ENCODE measurements at regions not wholly inside any gene's neighbourhood (a gene's known extent, or its start where the extent isn't known, plus 50 kb on each side); places are given as distances from the start of the nearest gene placed in this dataset.
A peak's percentile ranks its signal among the peaks of the same experiment; 100 is the strongest.

DNA sequence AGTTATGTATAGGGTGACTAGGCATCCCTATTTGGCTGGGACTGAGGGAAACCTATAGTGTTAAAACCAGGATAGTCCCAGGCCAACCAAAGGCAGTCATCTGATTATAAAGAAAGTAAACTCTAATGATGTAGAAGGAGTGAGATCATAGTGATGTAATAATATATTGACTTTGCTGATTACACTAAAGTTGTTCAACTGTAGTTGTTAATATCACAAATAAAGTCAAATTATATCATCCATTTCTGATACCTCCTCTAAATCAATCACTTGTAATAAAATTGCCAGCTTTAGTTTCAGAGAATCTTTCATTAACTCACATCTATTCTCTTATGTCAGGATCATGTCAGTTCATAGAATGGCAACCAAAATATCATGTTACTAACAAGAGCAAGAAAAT lies 98.6 kb downstream of the FOXB1 start:
- Histone ChIP-seq H3K27ac (ENCODE audit: low read depth, low read length) (no peak overlapping the region), H3K36me3 (ENCODE audit: insufficient read depth, low read length) (no peaks in the 10 kb centered on the region), H3K9me3 (ENCODE audit: insufficient read depth, low read depth, low read length) (no peaks in the 10 kb centered on the region), H3K79me2 (ENCODE audit: insufficient read depth, low read length) (no peaks in the 10 kb centered on the region), H4K20me1 (ENCODE audit: insufficient read depth, low read length) (no peaks in the 10 kb centered on the region), H3K4me1 (ENCODE audit: insufficient read depth, low read length) (no peaks in the 10 kb centered on the region), H3K4me2 (ENCODE audit: low read length) (no peak overlapping the region), H3K27me3 (ENCODE audit: insufficient read depth, low read length) (peaks cover 7% of the 10 kb centered on the region), H3K4me3 (ENCODE audit: insufficient read depth, low read depth, low read length) (no peak overlapping the region), H2AFZ (ENCODE audit: low read depth, low read length) (no peak overlapping the region), H3K9ac (ENCODE audit: low read length) (no peak overlapping the region)
- Mint-ChIP-seq H3K36me3 (ENCODE audit: low read depth, unreplicated experiment) (no peaks in the 10 kb centered on the region), H3K9me3 (ENCODE audit: unreplicated experiment) (peaks cover 5% of the 10 kb centered on the region), H3K27me3 (ENCODE audit: low read depth, unreplicated experiment) (no peaks in the 10 kb centered on the region), H3K27ac (ENCODE audit: unreplicated experiment) (no peak overlapping the region), H3K4me3 (ENCODE audit: unreplicated experiment) (no peak overlapping the region), H3K4me1 (ENCODE audit: low read depth, unreplicated experiment) (peaks cover 8% of the 10 kb centered on the region)
- DNase-seq (ENCODE audit: low read depth), result no peak
- TF ChIP-seq, protein P1, sequence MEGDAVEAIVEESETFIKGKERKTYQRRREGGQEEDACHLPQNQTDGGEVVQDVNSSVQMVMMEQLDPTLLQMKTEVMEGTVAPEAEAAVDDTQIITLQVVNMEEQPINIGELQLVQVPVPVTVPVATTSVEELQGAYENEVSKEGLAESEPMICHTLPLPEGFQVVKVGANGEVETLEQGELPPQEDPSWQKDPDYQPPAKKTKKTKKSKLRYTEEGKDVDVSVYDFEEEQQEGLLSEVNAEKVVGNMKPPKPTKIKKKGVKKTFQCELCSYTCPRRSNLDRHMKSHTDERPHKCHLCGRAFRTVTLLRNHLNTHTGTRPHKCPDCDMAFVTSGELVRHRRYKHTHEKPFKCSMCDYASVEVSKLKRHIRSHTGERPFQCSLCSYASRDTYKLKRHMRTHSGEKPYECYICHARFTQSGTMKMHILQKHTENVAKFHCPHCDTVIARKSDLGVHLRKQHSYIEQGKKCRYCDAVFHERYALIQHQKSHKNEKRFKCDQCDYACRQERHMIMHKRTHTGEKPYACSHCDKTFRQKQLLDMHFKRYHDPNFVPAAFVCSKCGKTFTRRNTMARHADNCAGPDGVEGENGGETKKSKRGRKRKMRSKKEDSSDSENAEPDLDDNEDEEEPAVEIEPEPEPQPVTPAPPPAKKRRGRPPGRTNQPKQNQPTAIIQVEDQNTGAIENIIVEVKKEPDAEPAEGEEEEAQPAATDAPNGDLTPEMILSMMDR (IDR thresholded peaks at IDR 0.05; ENCODE audit: insufficient read depth, low read depth, low read length), result no peak
- TF ChIP-seq EZH2 (IDR thresholded peaks at IDR 0.05; ENCODE audit: insufficient read depth, low read length), result no peak
- FAIRE-seq, result no peak

GRCh38 chr15:60110909-60111308 lies 106.8 kb downstream of the FOXB1 start:
- no peaks in the 10 kb centered on the region for H4K20me1 ChIP-seq (ENCODE audit: insufficient read depth, low read length)
- Mint-ChIP-seq H3K4me3 (ENCODE audit: unreplicated experiment) (no peak overlapping the region), H3K4me1 (ENCODE audit: low read depth, unreplicated experiment) (peaks cover 15% of the 10 kb centered on the region), H3K9me3 (ENCODE audit: unreplicated experiment) (peaks cover 3% of the 10 kb centered on the region), H3K27me3 (ENCODE audit: low read depth, unreplicated experiment) (no peaks in the 10 kb centered on the region), H3K36me3 (ENCODE audit: low read depth, unreplicated experiment) (no peaks in the 10 kb centered on the region), H3K27ac (ENCODE audit: unreplicated experiment) (no peak overlapping the region)
- H3K9me3 ChIP-seq (ENCODE audit: insufficient read depth, low read depth, low read length), result no peaks in the 10 kb centered on the region
- DNase-seq (ENCODE audit: low read depth) (no peak), FAIRE-seq (no peak)
- H3K27ac ChIP-seq (ENCODE audit: low read depth, low read length), result no peak overlapping the region
- peaks cover 6% of the 10 kb centered on the region for H3K4me1 ChIP-seq (ENCODE audit: insufficient read depth, low read length)
- H3K4me2 ChIP-seq (ENCODE audit: low read length), result no peak overlapping the region
- no peak for TF ChIP-seq EZH2 (IDR thresholded peaks at IDR 0.05; ENCODE audit: insufficient read depth, low read length)
- TF ChIP-seq, protein P1 (IDR thresholded peaks at IDR 0.05; ENCODE audit: insufficient read depth, low read depth, low read length), result no peak
- H3K27me3 ChIP-seq (ENCODE audit: insufficient read depth, low read length), result no peaks in the 10 kb centered on the region
- no peak overlapping the region for H3K9ac ChIP-seq (ENCODE audit: low read length)
- no peaks in the 10 kb centered on the region for H3K79me2 ChIP-seq (ENCODE audit: insufficient read depth, low read length)
- no peak overlapping the region for H3K4me3 ChIP-seq (ENCODE audit: insufficient read depth, low read depth, low read length)
- H2AFZ ChIP-seq (ENCODE audit: low read depth, low read length), result no peak overlapping the region
- no peaks in the 10 kb centered on the region for H3K36me3 ChIP-seq (ENCODE audit: insufficient read depth, low read length)

- FAIRE-seq (no peak), DNase-seq (ENCODE audit: low read depth) (peak; percentile 71)
- Histone ChIP-seq H3K79me2 (ENCODE audit: insufficient read depth, low read length) (no peaks in the 10 kb centered on the region), H3K9me3 (ENCODE audit: insufficient read depth, low read depth, low read length) (no peaks in the 10 kb centered on the region), H3K9ac (ENCODE audit: low read length) (no peak overlapping the region), H3K27ac (ENCODE audit: low read depth, low read length) (no peak overlapping the region), H3K27me3 (ENCODE audit: insufficient read depth, low read length) (peaks cover 15% of the 10 kb centered on the region), H3K4me3 (ENCODE audit: insufficient read depth, low read depth, low read length) (no peak overlapping the region), H3K4me1 (ENCODE audit: insufficient read depth, low read length) (peaks cover 10% of the 10 kb centered on the region), H3K36me3 (ENCODE audit: insufficient read depth, low read length) (no peaks in the 10 kb centered on the region), H2AFZ (ENCODE audit: low read depth, low read length) (peak overlapping the region; percentile 56), H4K20me1 (ENCODE audit: insufficient read depth, low read length) (no peaks in the 10 kb centered on the region), H3K4me2 (ENCODE audit: low read length) (peak overlapping the region; percentile 61)
- Mint-ChIP-seq H3K36me3 (ENCODE audit: low read depth, unreplicated experiment) (no peaks in the 10 kb centered on the region), H3K27me3 (ENCODE audit: low read depth, unreplicated experiment) (peaks cover 17% of the 10 kb centered on the region), H3K4me3 (ENCODE audit: unreplicated experiment) (no peak overlapping the region), H3K4me1 (ENCODE audit: low read depth, unreplicated experiment) (peaks cover 16% of the 10 kb centered on the region), H3K9me3 (ENCODE audit: unreplicated experiment) (no peaks in the 10 kb centered on the region), H3K27ac (ENCODE audit: unreplicated experiment) (peak overlapping the region; percentile 92)
- TF ChIP-seq EZH2 (IDR thresholded peaks at IDR 0.05; ENCODE audit: insufficient read depth, low read length), result no peak
- TF ChIP-seq, protein P1 (IDR thresholded peaks at IDR 0.05; ENCODE audit: insufficient read depth, low read depth, low read length), result no peak
Observed at GRCh38 chr15:60115579-60116380, 111.7 kb downstream of the FOXB1 start.
